BJ (cell line): ENCODE measurements at regions not wholly inside any gene's neighbourhood (a gene's known extent, or its start where the extent isn't known, plus 50 kb on each side); places are given as distances from the start of the nearest gene placed in this dataset.
"Not testable (repeated sequence)": the region's sequence is repeated elsewhere in the genome, so short reads cannot be mapped to it uniquely, and the experiment has no call there.

Experiments used
- CTCF ChIA-PET: fragments of 350-600 bp; formaldehyde crosslinking; extraction: SDS; loops from one replicate; lab custom pipeline; 2021; ENCODE audit warnings: antibody characterized with exemption, inconsistent platforms; lab: Yijun Ruan, JAX
- POLR2A ChIA-PET: fragments of 300-600 bp; sonication (Branson Sonifier 250); formaldehyde crosslinking; extraction: SDS; loops from one replicate; lab custom pipeline; 2021; ENCODE audit warnings: antibody characterized with exemption; lab: Charles Lee
- DNase-seq: peaks from one replicate; pipeline ENCODE4 v3.0.0-alpha.2; 2011; ENCODE audit warnings: low read depth
- H3K27me3 ChIP-seq: 2 replicates; pipeline ENCODE4 v1.6.0; 2011; ENCODE audit warnings: low read length; ENCODE audit not compliant: control insufficient read depth, insufficient read depth
- H3K36me3 ChIP-seq: 2 replicates; pipeline ENCODE4 v1.5.1; 2011; ENCODE audit warnings: low read length; ENCODE audit not compliant: control insufficient read depth, insufficient read depth
- H3K4me3 ChIP-seq: 2 replicates; pipeline ENCODE4 v1.5.1; 2011; ENCODE audit warnings: low read depth, mild to moderate bottlenecking, control low read depth, low read length
- CTCF ChIP-seq: IDR thresholded peaks from 2 replicates; pipeline ENCODE4 v1.5.1; 2011; ENCODE audit warnings: low read depth, mild to moderate bottlenecking, control low read depth, inconsistent platforms, low read length, moderate library complexity; ENCODE audit not compliant: insufficient read depth

GRCh38 chr6:170146640-170147039, 144.2 kb downstream of the DLL1 start:
- no peak for TF ChIP-seq CTCF
- CTCF ChIA-PET = no interaction called here
- POLR2A ChIA-PET = no interaction called here
- Histone ChIP-seq H3K27me3 (no peaks in the 10 kb centered on the region), H3K36me3 (no peaks in the 10 kb centered on the region), H3K4me3 (no peak overlapping the region)
- no peak for DNase-seq

GRCh38 chr6:170146131-170146530, 144.7 kb downstream of the DLL1 start:
- POLR2A ChIA-PET, H3K27me3 ChIP-seq, DNase-seq, H3K36me3 ChIP-seq, H3K4me3 ChIP-seq, CTCF ChIA-PET: not testable (repeated sequence)

- CTCF ChIA-PET = not testable (repeated sequence)
Observed at GRCh38 chr6:170145716-170146115, 145.2 kb downstream of the DLL1 start.

GRCh38 chr6:170145272-170145592, 145.6 kb downstream of the DLL1 start:
- ChIA-PET POLR2A (no interaction called here), CTCF (no interaction called here)
- DNase-seq = no peak
- H3K4me3 ChIP-seq = no peak overlapping the region
- no peaks in the 10 kb centered on the region for H3K27me3 ChIP-seq
- H3K36me3 ChIP-seq = no peaks in the 10 kb centered on the region
- TF ChIP-seq CTCF = no peak

More at GRCh38 chr6:170145716-170146115, 145.2 kb downstream of the DLL1 start:
- H3K36me3 ChIP-seq, H3K4me3 ChIP-seq, DNase-seq, H3K27me3 ChIP-seq, POLR2A ChIA-PET: not testable (repeated sequence)

- no peaks in the 10 kb centered on the region for H3K36me3 ChIP-seq
- no peak overlapping the region for H3K4me3 ChIP-seq
- no peaks in the 10 kb centered on the region for H3K27me3 ChIP-seq
- POLR2A ChIA-PET = no interaction called here
- no peak for DNase-seq
- TF ChIP-seq CTCF = no peak
- CTCF ChIA-PET = interaction anchor here (0.7 kb wide), 1 partner anchor 43 kb away, joined by 3 read pairs; no protein-coding TSS in a partner anchor
Observed at GRCh38 chr6:170144571-170145271, 146.2 kb downstream of the DLL1 start.

- DNase-seq = no peak
- POLR2A ChIA-PET = no interaction called here
- Histone ChIP-seq H3K36me3 (no peaks in the 10 kb centered on the region), H3K4me3 (no peak overlapping the region), H3K27me3 (no peaks in the 10 kb centered on the region)
- CTCF ChIA-PET = no interaction called here
- no peak for TF ChIP-seq CTCF
Observed at GRCh38 chr6:170143401-170144150, 147.3 kb downstream of the DLL1 start.
